Iris pigment epithelial cell (primary cell): ENCODE measurements at regions not wholly inside any gene's neighbourhood (a gene's known extent, or its start where the extent isn't known, plus 50 kb on each side); places are given as distances from the start of the nearest gene placed in this dataset.

Source experiments
- DNase-seq: peaks from one replicate; pipeline ENCODE4 v3.0.0-alpha.2; 2011; ENCODE audit warnings: low read depth

- DNase-seq: no peak
Observed at GRCh38 chr20:39295301-39295700, 333.2 kb downstream of the DHX35 start.

GRCh38 chr20:39294137-39294725, 332.1 kb downstream of the DHX35 start:
- DNase-seq: no peak

- no peak for DNase-seq
Observed at GRCh38 chr20:39292193-39292736, 330.1 kb downstream of the DHX35 start.

GRCh38 chr20:39291301-39291700, 329.2 kb downstream of the DHX35 start:
- no peak for DNase-seq

- DNase-seq: no peak
Observed at GRCh38 chr20:39290575-39290974, 328.4 kb downstream of the DHX35 start.

GRCh38 chr20:39289831-39290230, 327.7 kb downstream of the DHX35 start:
- no peak for DNase-seq

- DNase-seq: no peak
Observed at GRCh38 chr20:39289316-39289715, 327.2 kb downstream of the DHX35 start.

- no peak for DNase-seq
Observed at GRCh38 chr20:39283464-39283863, 321.3 kb downstream of the DHX35 start.

- no peak for DNase-seq
Observed at GRCh38 chr20:39282619-39283092, 320.5 kb downstream of the DHX35 start.

GRCh38 chr20:39280875-39281274, 318.7 kb downstream of the DHX35 start:
- no peak for DNase-seq

- DNase-seq: no peak
Observed at GRCh38 chr20:39278230-39278788, 316.2 kb downstream of the DHX35 start.

- DNase-seq: no peak
Observed at GRCh38 chr20:39277185-39277584, 315.0 kb downstream of the DHX35 start.

- no peak for DNase-seq
Observed at GRCh38 chr20:39270837-39271604, 308.9 kb downstream of the DHX35 start.

- no peak for DNase-seq
Observed at GRCh38 chr20:39269493-39270217, 307.5 kb downstream of the DHX35 start.

GRCh38 chr20:39268981-39269461, 306.9 kb downstream of the DHX35 start:
- peak; percentile 23 for DNase-seq

GRCh38 chr20:39268491-39268951, 306.4 kb downstream of the DHX35 start:
- no peak for DNase-seq

GRCh38 chr20:39266989-39267388, 304.8 kb downstream of the DHX35 start:
- DNase-seq: no peak

- DNase-seq: peak; percentile 72
Observed at GRCh38 chr20:39264506-39265172, 302.5 kb downstream of the DHX35 start.

GRCh38 chr20:39263076-39263475, 300.9 kb downstream of the DHX35 start:
- peak; percentile 26 for DNase-seq

- DNase-seq: no peak
Observed at GRCh38 chr20:39259808-39260207, 297.7 kb downstream of the DHX35 start.

- DNase-seq: no peak
Observed at GRCh38 chr20:39259010-39259803, 297.1 kb downstream of the DHX35 start.
